ENCODE measurements at regions not wholly inside any gene's neighbourhood (a gene's known extent, or its start where the extent isn't known, plus 50 kb on each side); places are given as distances from the start of the nearest gene placed in this dataset.

DNA sequence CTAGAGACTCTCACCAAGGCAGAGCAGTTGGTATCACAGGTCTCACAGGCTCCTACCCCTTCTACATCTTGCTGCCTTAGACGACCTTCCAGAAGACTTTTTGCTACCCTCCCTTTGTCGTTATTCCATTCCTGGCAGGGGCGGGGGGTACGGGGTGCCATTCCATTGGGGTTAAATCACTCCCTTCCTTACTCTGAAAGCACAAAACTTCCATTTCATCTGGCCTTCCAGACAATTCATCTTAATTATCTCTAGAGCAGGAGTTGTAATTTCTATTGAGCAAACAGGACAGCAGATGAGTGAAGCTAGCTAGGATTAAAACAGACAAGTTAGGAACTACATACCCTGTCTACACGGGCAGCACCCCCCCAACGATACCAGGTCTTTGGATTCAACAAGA is 276.2 kb upstream of the TANK start:
- ATAC-seq (no peak), DNase-seq (no peak)
- H3K27me3 Mint-ChIP-seq: no peaks in the 10 kb centered on the region
- H3K36me3 Mint-ChIP-seq (ENCODE audit: low read depth): no peaks in the 10 kb centered on the region
- no peaks in the 10 kb centered on the region for H3K4me1 Mint-ChIP-seq
- no peak overlapping the region for H3K4me3 Mint-ChIP-seq
- no peak overlapping the region for H3K27ac Mint-ChIP-seq
- no peaks in the 10 kb centered on the region for H3K9me3 Mint-ChIP-seq

DNA sequence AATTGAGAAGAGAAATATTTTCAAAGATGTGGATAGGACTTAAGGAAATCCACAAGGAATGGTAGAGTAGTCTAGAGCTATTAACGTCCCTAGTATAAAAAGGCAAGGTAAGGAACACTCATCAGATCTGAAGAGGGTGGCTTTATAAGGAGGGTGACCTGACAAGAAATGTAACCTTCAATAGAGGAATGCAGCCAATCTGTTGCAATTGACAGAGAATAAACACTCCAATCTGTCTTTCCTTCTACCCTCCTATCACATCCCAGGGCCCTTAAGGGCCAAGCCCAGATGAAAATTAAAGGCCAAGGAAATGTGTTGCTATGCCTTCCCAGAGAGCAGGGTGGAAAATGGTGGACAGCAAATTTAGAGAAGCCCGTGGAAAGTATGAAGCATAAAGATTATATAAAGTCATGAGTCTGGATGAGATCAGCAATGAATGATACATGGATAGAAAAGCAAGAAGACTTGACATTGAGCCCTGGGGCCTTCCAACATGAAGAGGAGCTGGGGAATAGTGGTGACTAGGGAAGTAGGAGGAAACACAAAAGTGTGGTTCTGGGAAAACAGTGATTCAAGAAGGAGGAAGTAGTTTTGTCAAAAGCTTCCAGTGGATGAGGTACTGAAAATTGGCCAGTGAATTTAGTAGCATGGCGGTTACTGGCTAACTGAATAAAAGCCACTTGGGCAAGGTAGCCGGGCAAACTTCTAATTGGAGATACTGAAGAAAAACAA is 270.6 kb upstream of the TANK start:
- no peak overlapping the region for H3K27ac Mint-ChIP-seq
- ATAC-seq: no peak
- no peak overlapping the region for H3K4me3 Mint-ChIP-seq
- DNase-seq: no peak
- no peaks in the 10 kb centered on the region for H3K36me3 Mint-ChIP-seq (ENCODE audit: low read depth)
- no peaks in the 10 kb centered on the region for H3K4me1 Mint-ChIP-seq
- H3K27me3 Mint-ChIP-seq: no peaks in the 10 kb centered on the region
- no peaks in the 10 kb centered on the region for H3K9me3 Mint-ChIP-seq

DNA sequence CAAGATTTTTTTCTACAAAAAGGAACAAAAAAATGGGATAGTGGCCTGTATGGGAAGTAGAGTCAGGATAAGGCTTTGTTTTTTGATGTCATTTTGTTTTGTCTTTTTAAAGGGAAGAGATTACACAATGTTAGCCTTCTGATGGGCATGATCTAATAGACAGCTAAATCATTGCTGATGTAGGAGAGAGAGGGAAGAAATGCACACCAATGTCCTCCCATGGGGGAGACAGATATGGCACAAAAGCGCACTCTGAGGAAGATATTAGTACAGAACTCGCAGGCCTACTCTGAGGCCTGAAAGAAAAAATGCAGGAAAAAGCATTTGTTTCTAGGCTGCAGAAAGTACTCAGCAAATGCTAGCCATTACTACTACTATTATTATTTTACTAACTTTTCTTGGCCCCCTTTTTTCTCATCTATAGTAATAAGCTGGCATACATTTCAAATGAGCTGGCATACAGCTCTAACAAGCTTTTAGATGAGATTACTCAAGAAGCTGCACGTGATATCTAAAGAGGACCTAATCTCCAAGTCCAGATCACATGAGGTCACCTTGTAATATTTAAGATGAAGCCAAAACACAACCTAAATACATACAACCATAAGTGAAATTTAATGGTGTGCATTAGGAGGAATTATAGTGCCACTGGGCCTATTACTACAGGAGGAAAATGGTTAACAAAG is 269.4 kb upstream of the TANK start:
- ATAC-seq (no peak), DNase-seq (no peak)
- no peaks in the 10 kb centered on the region for H3K36me3 Mint-ChIP-seq (ENCODE audit: low read depth)
- no peak overlapping the region for H3K4me3 Mint-ChIP-seq
- no peak overlapping the region for H3K27ac Mint-ChIP-seq
- no peaks in the 10 kb centered on the region for H3K4me1 Mint-ChIP-seq
- H3K9me3 Mint-ChIP-seq: peaks cover 3% of the 10 kb centered on the region
- H3K27me3 Mint-ChIP-seq: no peaks in the 10 kb centered on the region

DNA sequence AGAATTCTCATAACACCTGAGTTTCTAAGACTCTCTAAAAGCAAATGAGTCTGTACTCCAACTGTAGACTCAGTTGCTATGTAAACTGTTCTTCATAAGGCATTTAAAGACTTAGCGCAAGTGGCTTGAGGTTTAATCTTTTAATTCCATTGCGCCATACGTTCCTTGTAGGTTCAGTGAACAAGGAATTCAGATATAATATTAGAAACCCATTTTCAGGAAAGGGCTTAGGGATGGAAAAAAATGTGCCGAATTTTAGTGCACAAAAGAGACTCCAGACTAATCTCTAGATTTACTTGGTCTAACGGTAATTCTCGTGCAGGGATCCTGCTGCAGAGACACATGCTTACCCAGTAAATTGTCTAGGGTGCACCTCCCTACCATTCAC is 268.9 kb upstream of the TANK start:
- no peaks in the 10 kb centered on the region for H3K4me1 Mint-ChIP-seq
- H3K27ac Mint-ChIP-seq: no peak overlapping the region
- DNase-seq (no peak), ATAC-seq (no peak)
- H3K27me3 Mint-ChIP-seq: no peaks in the 10 kb centered on the region
- H3K9me3 Mint-ChIP-seq: peaks cover 6% of the 10 kb centered on the region
- no peak overlapping the region for H3K4me3 Mint-ChIP-seq
- H3K36me3 Mint-ChIP-seq (ENCODE audit: low read depth): no peaks in the 10 kb centered on the region

DNA sequence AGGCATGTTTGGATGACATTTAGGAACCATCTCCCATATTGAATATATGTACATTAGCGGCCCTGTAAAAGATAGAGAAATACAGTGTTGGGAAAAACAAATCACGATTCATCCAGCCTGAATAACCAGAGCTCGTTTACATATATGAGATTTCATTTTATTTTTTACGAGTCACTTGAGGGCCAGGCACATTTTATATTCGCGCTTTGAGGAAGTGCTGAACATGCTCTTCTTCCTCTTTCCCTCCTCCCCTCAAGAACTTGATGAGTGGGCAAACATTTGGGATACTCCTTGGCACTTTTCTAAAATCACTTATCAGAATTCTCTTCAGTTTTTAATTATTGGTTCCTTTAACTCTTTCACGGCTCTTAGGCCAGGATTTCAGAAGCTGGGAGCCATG is 268.0 kb upstream of the TANK start:
- Mint-ChIP-seq H3K4me1 (no peaks in the 10 kb centered on the region), H3K4me3 (no peak overlapping the region), H3K36me3 (ENCODE audit: low read depth) (no peaks in the 10 kb centered on the region), H3K9me3 (peaks cover 6% of the 10 kb centered on the region), H3K27me3 (no peaks in the 10 kb centered on the region), H3K27ac (no peak overlapping the region)
- no peak for ATAC-seq
- DNase-seq: no peak

DNA sequence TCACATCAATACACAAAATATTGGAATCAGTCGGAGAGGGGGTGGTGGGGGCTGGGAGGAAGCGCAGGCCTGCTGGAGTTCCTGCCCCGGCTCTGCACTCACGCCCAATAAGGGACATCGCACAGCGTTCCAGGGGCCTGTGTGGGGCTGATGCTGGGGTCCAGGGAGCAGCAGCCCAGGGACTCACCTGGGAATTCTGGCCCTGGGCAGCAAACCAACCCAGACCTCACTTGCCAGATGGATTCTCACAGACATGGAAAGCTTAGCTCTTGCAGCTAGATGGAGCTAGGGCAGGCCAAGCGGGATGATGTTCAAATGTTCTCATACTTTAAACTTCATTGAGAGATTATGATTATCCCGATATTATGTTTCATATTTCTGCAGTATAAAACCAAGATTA is 266.6 kb upstream of the TANK start:
- H3K4me1 Mint-ChIP-seq: no peaks in the 10 kb centered on the region
- peaks cover 6% of the 10 kb centered on the region for H3K9me3 Mint-ChIP-seq
- H3K4me3 Mint-ChIP-seq: no peak overlapping the region
- no peak for ATAC-seq
- H3K36me3 Mint-ChIP-seq (ENCODE audit: low read depth): no peaks in the 10 kb centered on the region
- H3K27ac Mint-ChIP-seq: no peak overlapping the region
- H3K27me3 Mint-ChIP-seq: no peaks in the 10 kb centered on the region
- DNase-seq: no peak

DNA sequence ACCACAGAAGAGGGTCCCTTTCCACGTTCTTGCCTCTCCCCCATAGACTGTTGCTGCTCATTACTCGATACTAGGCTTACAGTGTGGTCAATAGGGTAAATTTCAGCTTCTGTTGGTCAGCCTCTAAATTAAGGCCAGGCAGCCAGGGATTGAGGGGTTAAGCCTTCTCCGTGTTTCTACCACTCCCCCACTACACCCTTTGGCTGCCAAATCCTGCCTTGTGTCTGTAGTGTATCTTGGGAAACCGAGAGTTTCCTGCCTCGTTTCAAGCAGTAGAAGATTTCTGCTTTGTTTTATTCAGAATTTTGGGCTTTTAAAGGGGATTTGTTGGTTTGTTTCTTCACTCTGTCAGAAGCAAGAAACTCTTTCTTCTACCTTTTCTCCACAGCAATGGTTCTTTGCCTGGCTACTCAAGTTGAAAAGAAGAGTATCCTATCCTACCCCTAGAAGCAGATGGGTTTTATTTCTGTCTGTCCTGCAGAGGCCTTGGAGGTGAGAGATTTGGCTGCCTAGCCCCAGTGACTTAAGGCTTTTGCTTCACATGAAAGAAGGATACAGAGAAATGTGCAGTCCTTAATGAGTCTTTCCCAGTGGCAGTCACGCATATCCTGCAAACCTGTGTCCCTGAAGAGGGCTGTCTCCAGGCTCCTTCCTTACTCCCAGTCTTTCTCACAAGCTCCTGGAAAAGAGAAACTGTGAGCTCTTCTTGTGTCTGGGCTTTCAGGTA is 261.5 kb upstream of the TANK start:
- Mint-ChIP-seq H3K9me3 (peaks cover 6% of the 10 kb centered on the region), H3K27ac (no peak overlapping the region), H3K4me1 (no peaks in the 10 kb centered on the region), H3K36me3 (ENCODE audit: low read depth) (no peaks in the 10 kb centered on the region), H3K27me3 (no peaks in the 10 kb centered on the region), H3K4me3 (no peak overlapping the region)
- ATAC-seq (no peak), DNase-seq (no peak)

DNA sequence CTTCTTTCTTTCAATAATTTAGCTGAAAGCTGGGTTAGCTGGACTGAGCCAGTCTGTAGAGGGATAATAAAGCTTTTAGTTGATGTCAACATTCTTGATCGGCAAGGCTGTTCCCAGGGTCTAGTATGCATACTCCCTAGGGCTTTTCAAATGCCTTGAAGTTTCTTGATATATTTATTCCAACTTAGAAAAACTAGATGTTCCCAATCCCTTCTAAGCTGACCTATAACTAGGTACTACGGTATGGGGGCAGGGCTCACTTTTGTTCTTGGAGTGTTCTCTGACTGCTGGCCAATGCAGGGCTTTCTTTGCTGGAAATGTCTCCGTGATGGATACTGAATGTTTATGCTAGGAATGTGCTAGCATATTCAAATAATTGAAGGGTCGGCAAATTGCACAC is 258.6 kb upstream of the TANK start:
- H3K27me3 Mint-ChIP-seq: no peaks in the 10 kb centered on the region
- no peak for ATAC-seq
- no peaks in the 10 kb centered on the region for H3K4me1 Mint-ChIP-seq
- H3K9me3 Mint-ChIP-seq: no peaks in the 10 kb centered on the region
- DNase-seq: no peak
- H3K36me3 Mint-ChIP-seq (ENCODE audit: low read depth): no peaks in the 10 kb centered on the region
- H3K27ac Mint-ChIP-seq: no peak overlapping the region
- no peak overlapping the region for H3K4me3 Mint-ChIP-seq

DNA sequence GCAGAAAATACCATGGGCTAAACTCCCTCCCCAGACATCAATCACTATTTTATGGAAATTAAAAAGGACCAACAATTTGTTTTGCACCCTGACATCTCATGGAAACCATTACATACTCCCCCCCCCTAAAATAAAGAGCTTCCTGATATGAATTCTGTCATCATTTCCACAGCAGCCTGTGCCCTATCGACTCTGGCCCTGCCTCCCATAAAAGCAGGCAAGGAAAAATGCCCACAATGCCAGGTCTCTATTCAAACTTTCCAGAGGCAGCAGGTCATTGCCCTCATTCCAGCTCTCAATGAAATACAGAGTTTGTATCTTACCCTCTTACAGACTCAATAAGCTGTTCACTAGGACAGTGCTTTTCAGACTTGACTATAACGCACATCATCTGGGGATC is 254.4 kb upstream of the TANK start:
- H3K27ac Mint-ChIP-seq: no peak overlapping the region

DNA sequence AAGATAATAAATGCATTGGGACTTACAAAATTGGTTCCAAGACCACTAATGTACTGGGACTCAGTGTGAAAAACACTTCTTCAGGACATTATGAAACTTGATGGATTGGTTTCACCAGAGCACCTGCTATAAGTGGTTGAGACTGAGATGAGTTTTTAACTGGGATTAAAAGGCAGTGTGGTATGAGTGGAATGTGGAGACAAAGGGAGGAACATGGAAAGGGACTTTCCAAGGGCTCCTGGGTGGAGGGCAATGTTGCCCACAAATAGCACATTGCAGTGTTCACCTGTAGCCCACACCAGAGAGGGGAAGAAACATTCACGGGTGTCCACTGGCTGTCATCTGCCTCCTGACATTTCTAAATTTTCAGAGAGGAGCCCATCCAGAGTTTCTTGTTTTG is 253.3 kb upstream of the TANK start:
- Mint-ChIP-seq H3K36me3 (ENCODE audit: low read depth) (no peaks in the 10 kb centered on the region), H3K4me1 (no peaks in the 10 kb centered on the region), H3K27ac (no peak overlapping the region), H3K9me3 (no peaks in the 10 kb centered on the region), H3K4me3 (no peak overlapping the region), H3K27me3 (no peaks in the 10 kb centered on the region)
- DNase-seq (no peak), ATAC-seq (no peak)

More for the DNA sequence above, 254.4 kb upstream of the TANK start:
- Mint-ChIP-seq H3K4me1 (no peaks in the 10 kb centered on the region), H3K4me3 (no peak overlapping the region), H3K36me3 (ENCODE audit: low read depth) (no peaks in the 10 kb centered on the region), H3K27me3 (no peaks in the 10 kb centered on the region), H3K9me3 (no peaks in the 10 kb centered on the region)
- no peak for ATAC-seq
- DNase-seq: no peak

DNA sequence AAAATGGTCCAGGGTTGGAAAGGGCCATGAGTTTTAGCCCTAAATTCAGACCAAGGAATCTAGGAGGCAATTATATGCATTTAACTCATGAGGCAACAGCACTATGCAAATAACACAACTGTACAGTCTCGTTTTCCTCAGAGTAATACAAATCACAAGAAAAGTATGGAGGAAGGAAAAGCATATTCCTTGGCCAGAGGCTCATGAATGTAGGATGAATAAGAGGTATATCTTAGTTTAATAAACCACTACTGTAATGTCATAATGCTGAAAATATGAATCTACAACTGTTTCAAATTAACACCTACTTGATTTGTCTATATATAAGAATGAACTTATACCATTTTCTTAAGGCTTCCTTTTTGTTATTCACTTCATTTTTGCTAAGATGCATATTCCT is 252.5 kb upstream of the TANK start:
- DNase-seq: no peak
- H3K4me3 Mint-ChIP-seq: no peak overlapping the region

DNA sequence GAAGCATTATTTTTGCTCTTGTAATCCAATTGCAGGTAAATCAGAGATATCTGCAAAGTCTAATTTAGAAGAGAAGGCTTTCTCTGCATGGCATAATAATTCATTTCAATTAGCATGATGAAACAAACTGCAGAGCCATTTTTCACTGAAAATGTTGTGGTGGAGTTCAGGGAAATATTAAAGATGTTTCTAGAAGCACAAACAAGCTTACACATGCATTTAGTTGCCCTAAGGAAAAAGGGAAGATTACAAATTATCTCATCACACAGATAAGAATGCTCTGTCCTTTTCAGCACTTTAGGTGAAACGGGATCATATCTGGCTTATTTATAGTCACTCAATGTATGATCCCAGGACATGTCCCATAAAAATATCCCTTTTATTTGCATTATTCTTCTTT is 252.1 kb upstream of the TANK start:
- no peaks in the 10 kb centered on the region for H3K36me3 Mint-ChIP-seq (ENCODE audit: low read depth)
- no peaks in the 10 kb centered on the region for H3K4me1 Mint-ChIP-seq
- no peak overlapping the region for H3K4me3 Mint-ChIP-seq
- H3K27me3 Mint-ChIP-seq: no peaks in the 10 kb centered on the region
- DNase-seq (no peak), ATAC-seq (no peak)
- no peaks in the 10 kb centered on the region for H3K9me3 Mint-ChIP-seq
- H3K27ac Mint-ChIP-seq: no peak overlapping the region

More for the DNA sequence above, 252.5 kb upstream of the TANK start:
- Mint-ChIP-seq H3K9me3 (no peaks in the 10 kb centered on the region), H3K4me1 (no peaks in the 10 kb centered on the region), H3K36me3 (ENCODE audit: low read depth) (no peaks in the 10 kb centered on the region), H3K27me3 (no peaks in the 10 kb centered on the region), H3K27ac (no peak overlapping the region)
- no peak for ATAC-seq

DNA sequence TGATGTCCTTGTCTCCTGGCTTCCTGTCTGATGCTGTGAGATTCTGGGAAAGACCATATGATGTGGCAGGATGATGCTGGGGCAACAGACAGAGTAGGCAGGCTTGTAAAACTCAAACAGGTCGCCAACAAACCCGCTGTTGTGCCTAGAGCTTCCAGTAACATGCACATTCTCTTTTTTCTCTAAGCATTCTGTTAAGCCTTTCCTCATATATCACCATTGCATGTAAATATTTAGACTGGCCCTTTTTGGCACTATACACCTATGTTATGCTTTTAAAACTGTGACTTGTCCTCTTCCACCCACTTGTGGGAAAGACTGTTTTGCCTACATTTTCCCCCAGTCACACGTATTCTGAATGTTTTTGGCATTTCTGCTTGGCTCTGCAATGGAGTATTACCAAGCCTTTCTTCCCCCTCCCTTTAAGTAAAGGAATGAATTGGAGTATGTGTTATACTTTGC is 250.4 kb upstream of the TANK start:
- no peaks in the 10 kb centered on the region for H3K27me3 Mint-ChIP-seq
- no peak overlapping the region for H3K27ac Mint-ChIP-seq
- DNase-seq: no peak
- no peak for ATAC-seq
- no peak overlapping the region for H3K4me3 Mint-ChIP-seq
- peaks cover 3% of the 10 kb centered on the region for H3K9me3 Mint-ChIP-seq
- H3K36me3 Mint-ChIP-seq (ENCODE audit: low read depth): no peaks in the 10 kb centered on the region
- no peaks in the 10 kb centered on the region for H3K4me1 Mint-ChIP-seq

DNA sequence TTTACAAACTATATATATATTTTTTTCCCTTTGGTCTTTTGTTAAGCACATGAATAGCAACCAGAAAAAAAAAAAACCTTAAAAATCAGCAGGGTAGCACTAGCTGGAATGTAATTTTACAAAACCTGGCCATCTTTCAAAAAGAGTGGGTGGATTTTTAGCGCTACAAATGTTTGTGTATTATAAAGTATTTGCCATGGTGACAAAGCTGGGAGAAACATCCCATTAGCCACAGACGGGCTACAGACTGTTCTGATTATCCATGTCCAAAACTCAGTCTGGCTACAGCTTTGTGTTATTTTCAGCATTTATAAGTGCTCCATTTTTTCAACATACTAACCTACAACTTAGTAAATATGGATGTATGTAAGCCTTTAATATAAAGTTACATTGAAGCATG is 249.5 kb upstream of the TANK start:
- Mint-ChIP-seq H3K36me3 (ENCODE audit: low read depth) (no peaks in the 10 kb centered on the region), H3K27me3 (no peaks in the 10 kb centered on the region), H3K4me1 (no peaks in the 10 kb centered on the region), H3K4me3 (no peak overlapping the region), H3K9me3 (peaks cover 3% of the 10 kb centered on the region), H3K27ac (no peak overlapping the region)
- ATAC-seq (no peak), DNase-seq (no peak)

DNA sequence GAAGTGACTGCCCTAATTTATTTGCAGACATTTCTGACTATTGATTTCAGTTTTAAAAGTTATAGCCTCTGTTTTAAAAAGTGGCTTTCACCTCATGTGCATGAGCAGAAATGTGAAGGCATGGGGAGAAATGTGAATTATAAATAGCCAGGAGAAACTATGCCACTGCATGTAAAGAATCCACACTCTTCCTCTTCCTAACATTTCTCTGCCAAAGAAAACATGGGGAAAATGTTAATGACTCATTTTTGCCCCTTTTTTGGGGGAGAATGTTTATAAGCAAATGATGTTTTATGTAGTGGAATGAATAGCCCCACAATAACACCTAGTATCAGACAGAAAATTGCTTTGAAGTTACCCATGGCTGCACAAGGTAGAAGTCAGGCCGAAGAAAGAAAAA is 249.0 kb upstream of the TANK start:
- Mint-ChIP-seq H3K27ac (no peak overlapping the region), H3K27me3 (no peaks in the 10 kb centered on the region), H3K4me1 (no peaks in the 10 kb centered on the region), H3K9me3 (peaks cover 3% of the 10 kb centered on the region), H3K36me3 (ENCODE audit: low read depth) (no peaks in the 10 kb centered on the region), H3K4me3 (no peak overlapping the region)
- ATAC-seq: no peak
- no peak for DNase-seq

All from activated naive CD8-positive, alpha-beta T cell treated with anti-CD3 and anti-CD28 coated beads, Interleukin-2, amount 50 U/mL, for 24 hours (primary cell).